Brain pericyte (primary cell): ENCODE measurements at regions not wholly inside any gene's neighbourhood (a gene's known extent, or its start where the extent isn't known, plus 50 kb on each side); places are given as distances from the start of the nearest gene placed in this dataset.

Source experiments
- DNase-seq: peaks from one replicate; pipeline ENCODE4 v3.0.0-alpha.2; 2012; ENCODE audit warnings: low read depth, low spot score

DNA sequence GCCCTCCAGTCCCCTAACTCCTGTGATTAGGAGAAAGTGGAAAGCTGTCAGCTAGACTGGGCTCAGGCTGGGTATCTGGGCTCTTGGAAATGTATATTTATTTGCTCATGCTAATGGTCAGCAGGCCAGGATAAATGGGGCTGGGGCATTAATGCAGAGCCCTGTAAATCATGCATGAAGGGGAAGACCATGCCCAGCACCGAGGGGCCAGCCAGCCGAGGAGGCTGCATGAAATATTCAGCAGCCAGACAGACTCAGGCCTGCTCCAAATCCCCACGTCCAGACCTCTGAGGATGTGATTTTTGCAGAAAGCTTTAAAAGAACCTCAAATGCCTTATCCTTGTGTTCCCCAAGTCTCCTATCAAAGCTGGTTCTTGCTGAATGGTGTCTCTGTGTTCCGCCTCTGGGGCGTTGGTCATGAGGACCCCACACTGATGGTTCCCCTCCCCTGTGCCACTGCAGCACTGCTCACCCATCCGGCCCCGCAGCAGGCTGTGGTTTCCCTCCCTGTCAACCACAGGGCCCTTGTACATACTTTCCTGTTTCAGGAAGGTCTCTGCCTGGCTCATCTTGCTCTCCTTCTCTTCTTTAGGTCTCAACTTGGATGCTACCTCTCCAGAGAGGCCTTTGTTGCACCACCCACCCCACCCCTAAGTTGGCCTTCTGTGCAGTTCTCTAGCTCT is 358.4 kb downstream of the CDH26 start:
- no peak for DNase-seq

DNA sequence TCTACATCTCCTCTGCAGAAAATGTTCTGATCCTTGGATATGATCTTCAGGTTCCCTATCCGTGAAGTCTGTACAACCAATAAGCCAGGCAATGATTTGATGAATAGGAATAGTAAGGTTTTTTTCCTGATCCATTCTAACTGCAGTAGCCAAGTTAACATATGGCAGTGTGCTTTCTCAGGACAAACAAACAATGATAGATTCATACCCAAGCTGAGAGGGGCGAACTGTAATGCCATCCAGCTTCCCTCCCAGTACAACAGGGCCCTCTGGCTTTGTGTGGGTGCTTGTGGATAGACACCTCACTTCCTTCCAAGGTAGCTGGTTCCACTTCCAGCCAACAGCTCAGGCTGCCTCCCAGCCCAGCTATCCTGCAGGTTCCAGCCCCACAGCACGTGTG is 359.2 kb downstream of the CDH26 start:
- no peak for DNase-seq

DNA sequence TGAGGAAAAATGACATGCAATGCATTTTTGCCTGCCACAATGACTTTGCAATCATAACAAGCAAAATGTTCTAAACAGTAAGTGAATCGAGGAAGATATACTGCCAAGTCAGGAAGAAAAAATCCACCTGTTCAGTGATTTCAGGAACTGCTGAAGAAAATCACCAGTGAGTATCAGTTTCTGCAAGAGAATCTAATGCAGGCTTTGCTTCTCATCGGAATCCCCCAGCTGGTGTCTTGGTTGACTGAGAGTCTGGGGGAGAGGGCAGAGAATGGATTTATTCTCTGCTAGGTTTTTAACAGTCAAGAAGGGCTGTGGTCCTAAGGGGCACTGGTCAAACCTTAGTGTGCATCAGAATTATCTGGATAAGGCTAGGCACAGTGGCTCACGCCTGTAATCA is 363.4 kb downstream of the CDH26 start:
- no peak for DNase-seq

DNA sequence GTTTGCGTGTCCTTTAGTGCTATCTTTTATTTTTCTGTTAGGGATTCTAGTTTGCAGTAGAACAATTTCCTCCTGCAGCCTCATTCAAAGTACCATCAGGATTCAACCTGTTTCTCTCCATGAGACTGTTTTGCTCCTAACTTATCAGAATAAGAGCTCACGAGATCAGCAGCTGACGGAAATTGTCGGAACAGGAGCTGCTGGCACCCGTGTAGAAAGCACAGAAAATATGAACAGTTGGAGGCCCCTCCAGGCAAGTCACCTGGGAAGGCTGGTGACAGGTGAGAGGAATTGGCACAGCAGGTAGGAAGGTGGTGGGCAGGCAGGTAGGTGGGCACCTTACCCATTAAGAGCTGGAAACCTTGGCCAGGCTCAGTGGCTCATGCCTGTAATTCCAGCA is 368.6 kb downstream of the CDH26 start:
- no peak for DNase-seq

DNA sequence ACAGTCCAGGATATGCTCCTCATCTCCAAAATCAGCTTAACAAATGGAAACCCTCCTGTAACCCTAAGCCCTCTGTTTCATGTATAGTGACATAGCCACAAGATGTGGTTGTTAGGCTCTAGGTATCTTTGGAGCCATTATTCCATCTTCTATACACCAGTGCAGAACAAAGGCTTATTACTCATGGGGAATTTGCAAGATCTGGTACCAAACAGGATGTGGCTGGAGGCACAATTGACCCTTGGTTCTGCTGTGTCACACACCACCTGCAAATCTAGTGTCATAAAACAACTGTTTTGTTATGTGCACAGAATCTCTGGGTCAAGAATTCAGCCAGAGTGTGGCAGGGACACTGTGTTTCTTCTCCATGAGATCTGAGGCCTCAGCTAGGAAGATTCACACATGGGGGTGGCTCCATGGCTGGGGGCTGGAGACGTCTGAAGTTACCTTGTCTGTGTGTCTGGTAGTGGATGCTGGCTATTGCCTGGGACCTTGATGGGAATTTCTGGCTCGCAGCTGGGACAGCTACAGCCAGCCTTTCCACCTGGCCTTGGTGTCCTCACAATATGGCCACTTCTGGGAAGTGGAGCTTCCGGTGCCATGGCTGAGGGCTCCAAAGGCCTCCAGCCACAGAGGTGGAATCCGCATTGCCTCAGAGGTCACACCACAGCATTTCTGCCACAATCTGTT is 369.9 kb downstream of the CDH26 start:
- no peak for DNase-seq

DNA sequence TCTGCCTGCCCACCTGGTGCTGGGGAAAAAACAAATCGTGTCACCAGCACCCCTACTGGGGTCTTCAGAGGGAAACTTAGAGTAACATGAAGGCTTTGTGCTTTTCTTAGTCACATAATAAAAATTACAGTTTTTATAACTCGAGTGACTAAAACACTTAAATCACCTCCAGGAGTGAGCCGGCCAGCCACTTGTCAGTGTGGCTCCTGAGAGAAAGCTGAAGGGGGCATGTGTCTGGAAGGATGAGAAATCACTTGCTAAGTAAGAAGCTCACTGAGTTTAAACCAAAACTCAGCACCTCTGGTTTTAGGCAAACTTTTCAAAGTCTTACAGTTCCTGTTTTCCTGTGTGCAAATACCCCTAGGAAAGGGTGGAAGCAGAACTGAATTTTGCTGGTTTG is 372.2 kb downstream of the CDH26 start:
- no peak for DNase-seq

DNA sequence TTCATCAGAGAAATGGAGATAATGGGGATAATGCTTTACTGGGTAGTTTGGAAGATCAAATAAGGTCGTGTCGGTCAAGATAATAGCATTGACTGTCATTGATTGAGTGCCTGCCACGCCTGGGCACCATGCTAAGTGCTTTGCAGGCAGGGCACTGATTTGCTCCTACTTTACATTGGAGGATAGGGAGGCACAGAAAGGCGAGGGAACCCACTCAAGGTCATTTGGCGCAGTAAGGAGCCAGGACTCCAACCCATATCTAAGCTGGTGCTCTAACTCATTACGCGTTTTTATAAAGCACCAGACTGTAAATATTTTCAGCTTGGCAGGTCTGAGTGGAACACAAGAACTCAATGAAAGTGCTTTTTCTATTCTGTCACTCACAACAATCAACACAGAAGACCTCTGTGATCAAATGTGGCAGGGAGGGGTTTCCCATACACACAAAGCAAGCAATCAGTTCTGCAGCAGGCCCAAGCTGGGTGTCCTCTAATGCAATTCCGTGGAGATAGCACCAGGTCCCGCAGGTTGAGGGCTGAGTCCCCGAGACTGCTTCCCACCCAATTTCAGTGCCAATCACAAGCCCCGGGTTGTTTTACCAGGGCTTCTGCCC is 373.6 kb downstream of the CDH26 start:
- DNase-seq = no peak

DNA sequence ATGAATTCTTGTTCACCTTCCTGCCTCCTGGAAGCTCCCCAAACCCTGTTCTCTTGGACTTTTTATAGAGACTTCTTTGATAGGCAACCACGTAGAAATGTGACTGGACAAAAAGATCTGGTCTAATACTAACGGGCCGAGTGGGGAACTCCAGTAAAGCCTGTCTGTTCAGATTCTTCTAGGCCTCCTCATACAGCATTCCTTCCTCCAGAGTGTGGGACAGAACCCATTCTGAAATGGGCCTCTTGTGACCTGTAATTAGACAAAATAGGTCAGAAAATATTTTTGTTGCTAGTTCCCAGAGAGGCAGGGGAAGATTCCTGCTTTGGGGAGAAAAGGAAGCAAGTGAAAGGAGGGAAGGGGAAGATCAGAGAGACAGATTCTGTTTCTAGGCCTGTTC is 374.3 kb downstream of the CDH26 start:
- DNase-seq = no peak

DNA sequence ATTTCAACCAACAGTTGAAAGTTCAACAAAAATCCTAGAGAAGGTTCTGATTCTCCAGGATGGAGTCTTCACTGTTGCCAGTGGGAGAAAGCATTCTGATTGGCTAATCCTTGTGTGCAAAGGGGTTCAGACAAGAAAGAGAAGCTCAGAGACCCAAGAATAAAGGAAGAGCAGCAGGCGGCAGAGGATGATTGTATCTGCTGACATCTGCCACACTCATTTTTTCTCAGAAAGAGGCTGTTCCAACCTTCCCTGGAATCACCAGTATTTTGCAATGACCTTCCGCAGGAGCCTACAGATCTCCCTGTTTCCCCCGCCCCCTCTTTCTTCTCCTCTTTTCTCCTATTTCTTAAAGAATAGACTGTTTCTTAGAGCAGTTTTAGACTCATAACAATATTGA is 376.7 kb downstream of the CDH26 start:
- DNase-seq = no peak

DNA sequence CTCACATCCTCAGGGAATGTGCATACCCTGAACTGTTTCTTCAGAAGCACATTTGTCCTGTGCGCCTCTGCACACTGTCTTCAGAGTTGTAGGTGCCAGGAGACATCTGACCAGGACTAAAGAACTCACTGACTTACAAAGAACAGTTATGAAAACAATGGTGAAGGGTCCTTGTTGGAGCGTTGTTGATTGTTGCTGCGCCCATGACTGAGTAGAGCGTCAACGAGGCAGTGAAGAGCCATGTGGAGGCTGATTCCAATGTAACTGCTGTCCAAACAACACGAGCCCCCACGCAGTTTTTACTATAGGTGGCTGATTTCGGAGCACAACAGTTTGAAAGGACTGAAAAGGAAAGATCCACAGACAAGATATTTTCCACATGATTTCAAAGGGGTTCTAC is 380.3 kb downstream of the CDH26 start:
- no peak for DNase-seq

DNA sequence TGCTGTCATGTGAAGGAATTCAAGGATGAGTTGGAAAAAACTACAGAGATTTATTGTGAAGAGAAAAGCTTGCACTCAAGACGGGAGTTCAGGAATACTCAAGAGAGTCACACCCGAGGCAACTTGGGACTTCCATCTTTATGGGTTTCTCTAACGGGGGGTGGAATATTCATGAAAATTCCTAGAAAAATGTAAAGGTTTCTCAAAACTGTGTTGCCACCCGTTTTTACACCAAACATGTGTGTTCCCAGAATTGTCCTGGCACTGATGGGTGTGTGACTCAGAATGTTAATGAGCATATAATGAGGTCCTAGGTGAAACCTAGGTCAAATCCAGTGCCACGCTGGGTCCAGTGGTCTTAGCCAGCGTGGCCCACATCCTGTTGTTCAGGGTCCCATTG is 381.5 kb downstream of the CDH26 start:
- DNase-seq = no peak

DNA sequence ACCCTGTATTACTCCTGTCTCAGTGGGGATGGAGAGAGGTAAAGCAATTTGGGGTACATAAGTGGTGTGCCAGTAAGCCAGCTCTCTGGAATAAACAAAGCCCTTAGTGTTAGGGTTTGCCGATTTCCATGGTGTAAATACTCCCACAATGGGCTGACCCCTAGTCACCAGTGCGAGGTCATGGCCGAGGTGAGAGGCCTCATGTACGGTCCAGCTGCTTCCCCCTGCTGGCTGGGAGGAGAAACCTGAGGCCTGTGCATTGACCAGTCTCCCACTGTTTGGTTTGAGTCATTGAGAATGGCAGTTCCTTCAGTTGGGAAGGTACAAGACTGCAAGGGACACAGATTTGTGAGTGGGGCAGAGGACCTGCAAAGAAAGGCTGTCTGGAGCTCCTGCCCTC is 382.0 kb downstream of the CDH26 start:
- DNase-seq = no peak

DNA sequence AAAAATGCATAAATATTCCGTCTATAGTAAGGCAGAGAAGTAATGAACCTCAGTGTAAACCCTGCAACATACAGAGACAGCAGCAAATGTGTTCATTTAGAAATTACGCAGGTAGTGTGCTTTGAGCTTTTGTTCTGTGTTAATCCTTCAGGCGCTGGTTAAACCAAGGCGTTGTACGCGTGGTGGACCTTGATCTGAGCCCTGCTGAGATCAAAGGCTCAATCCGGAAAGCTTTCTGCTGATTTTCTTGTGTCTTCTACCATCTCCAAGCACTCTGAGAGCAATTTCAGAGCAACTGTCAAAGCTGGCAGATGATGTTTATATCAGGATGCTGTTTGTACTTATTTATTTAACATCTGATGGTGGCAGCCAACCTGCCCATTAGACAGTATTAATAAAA is 382.8 kb downstream of the CDH26 start:
- DNase-seq = no peak

DNA sequence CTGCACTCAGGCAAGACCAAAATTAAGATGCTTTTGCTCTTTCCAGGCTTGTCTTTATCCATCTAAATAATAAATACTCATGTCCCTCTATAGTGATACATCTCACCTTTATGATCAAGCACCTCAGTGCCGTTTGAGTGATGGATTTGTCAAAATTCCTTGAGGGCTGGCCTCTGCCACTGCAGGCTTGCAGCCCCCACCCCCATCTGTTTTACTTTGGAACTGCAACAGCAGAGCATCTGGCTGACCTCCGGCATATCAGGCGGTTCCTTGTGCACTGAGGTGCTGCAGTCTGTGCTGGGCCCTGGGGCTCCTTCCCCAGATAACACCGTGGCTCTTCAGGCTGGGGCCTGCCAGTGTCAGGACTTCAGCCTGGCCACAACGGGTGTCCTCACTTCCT is 386.9 kb downstream of the CDH26 start:
- DNase-seq = no peak

DNA sequence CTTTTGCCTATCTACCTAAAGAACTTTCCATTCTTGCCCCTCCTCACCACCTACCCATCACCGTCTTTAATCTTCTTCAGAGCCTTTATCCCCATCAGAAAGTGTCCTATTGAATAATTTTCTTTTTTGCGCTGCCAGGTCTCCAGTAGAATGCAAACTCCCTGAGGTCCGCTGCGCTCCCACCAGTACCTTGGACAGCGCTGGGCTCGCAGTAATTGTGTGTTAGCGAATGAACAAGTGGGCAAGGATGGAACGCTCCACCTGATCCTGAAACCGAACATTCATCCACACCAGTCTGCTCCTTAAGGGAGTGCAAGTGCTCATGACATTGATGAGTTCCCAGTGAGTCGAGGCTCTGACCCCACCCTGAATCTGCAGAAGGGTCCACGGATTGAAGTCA is 391.2 kb downstream of the CDH26 start:
- no peak for DNase-seq

DNA sequence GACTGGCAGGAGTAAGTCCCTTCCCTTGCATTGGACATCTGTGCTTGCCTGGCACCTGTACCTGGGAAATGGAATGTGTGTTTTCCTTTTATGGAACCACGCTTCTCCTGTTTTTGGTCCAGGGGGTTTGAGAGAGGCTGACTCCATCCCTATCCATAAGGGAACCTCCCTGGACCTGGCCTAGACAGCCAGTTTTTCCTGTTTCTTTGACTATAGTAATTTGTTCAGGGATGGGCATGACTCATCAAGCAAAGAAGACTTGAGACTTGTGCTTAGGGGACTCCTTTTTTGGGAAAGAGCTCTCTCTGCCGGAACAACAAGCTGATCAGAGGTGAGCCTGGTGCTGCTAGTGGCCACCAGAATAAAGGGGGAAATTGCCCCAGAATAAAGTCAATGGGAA is 393.8 kb downstream of the CDH26 start:
- no peak for DNase-seq

DNA sequence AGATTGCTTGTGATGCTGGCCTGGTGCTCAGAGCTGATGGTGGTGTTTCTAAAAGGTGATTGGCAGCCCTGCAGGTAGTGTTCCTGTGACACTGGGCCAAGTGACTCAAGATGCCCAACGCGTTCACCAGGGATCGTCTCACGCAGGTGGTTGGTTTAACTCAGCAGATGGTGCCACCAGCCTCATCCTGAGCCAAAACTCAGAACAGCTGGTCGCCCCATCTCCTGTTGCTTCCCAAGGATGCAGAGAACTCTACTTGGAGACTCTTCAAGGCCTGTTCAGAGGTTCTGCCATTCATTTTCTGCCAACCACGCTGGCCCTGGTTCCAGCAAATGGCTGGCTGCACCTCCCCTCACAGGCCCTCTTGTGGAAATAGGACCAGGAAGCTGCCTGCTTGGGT is 394.4 kb downstream of the CDH26 start:
- DNase-seq = no peak

DNA sequence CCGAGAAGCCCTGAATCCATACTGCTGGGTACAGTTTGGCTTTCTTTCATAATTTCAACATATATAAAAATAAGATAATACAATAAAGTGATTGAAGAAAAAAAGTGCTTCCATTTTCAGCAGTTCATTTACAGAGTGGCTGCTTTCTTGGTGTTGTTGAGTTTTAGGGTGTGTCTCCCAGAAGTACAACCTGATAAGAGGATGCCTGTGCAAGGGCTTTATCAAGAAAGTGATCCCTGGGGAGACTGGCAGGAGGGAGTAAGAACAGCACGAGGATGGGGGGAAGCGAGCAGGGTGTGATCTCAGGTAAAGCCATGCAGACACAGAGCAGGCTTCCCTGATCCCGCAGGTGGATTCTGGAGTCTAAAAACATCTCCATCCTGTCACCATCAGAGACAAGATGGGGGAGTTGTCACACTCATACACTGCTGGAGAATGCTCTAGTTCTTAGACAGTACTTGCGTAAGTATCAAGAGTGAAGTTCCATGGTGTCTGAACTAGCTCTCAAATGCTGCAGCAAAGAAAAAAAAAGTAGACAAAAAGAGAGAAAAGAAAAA is 395.9 kb downstream of the CDH26 start:
- DNase-seq = no peak

DNA sequence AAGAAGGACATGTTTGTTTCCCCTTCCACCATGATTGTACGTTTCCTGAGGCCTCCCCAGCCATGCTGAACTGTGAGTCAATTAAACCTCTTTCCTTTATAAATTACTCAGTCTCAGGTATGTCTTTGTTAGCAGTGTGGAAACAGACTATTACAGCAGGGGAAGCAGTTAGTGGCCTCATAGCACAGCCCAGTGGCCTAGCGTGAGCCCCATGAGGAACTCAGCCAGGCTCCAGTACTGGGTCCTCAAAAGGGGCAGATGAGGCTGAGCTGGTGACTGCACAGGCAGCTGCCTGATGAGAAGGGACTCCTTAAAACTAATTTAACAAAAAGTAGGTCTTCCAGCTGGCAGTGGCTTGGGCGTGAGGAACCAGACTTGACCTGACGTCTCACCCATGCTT is 399.9 kb downstream of the CDH26 start:
- no peak for DNase-seq

DNA sequence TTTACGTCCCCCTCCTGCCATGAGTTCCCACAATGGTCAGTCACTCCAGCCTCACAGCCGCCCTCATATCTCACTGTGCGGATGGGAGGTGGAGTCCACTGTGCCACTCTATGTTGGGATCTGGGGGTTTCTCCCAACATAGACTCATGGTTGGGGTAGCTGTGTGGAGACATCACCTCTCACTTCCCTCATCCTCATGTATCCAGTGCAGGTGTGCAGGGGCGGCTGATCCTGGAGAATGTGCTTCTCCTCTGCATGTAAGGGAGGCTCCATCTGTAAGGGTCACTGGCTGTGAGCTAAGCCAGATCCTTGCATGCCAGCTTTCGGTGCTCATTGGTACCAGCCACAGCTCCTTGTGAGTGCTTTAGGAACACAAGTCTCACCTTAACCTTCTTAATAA is 400.8 kb downstream of the CDH26 start:
- DNase-seq = no peak

DNA sequence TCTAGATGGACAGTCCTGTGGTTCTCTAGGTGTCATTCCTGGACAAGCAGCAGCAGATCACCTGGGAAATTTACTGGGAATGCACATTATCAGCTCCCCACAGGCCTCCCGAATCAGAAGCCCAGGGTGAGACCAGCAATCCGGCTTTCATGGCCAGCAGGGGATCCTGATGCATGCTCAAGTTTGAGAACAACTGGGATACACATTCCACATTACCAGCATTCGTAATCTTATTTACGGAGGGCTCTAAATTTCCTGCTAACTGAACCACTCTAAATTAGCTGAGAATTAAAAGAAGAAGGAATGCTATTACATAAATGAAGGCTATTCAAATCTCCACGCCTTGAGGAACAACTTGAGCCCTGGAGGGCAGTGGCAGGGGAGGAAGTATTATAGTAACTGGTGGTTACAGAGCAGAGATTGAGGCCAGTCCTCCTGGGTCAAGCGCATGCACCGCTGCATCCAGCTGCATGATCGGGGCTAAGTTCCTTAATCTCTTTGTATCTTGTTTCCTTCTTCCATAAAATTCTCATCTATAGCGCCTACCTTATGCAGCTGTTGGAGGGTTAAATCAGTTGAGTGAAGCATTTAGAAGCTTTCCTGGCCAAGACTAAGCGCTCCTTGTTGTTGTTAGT is 403.7 kb downstream of the CDH26 start:
- no peak for DNase-seq

DNA sequence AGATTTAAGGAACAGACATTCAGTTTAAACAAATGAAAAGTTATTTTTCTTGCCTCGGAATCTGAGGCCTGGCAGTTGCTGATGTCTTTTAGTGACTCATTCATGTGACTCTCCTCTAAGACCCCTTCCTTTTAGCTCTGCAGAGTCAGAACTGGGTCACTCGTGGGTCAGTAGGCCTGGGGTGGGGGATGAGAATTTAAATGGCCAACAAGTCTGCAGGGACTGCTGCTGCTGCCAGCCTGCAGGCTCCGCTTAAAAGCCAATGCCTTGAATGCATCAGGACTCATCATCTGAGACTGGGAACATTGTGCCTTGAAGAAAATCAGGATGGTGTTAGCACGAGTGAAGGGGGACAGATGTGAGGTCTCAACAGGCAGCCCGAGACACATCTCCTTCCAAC is 404.3 kb downstream of the CDH26 start:
- no peak for DNase-seq

DNA sequence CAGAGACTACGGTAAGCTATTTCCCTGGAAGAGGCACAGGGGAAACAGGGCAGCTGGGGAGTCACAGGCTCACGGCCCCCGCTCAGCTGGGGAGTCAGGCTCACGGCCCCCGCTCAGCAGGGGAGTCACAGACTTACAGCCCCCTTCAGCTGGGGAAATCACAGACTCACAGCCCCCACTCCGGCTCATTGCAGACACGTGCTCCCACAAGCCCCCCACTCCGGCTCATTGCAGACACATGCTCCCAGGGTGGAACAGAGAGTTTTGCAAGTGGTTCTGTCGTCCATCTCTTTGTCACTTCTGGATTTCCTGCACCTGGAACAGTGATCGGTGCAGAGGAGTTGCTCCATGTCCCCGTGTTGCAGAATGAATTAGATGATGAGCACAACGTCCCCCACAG is 405.5 kb downstream of the CDH26 start:
- DNase-seq = no peak
